22Rv1 (cell line): ENCODE measurements at regions not wholly inside any gene's neighbourhood (a gene's known extent, or its start where the extent isn't known, plus 50 kb on each side); places are given as distances from the start of the nearest gene placed in this dataset.

Source experiments
- H3K27ac ChIP-seq: fragments of 450-650 bp; 2 replicates; pipeline ENCODE4 v1.5.1; 2017
- CTCF ChIP-seq: fragments of 450-650 bp; IDR thresholded peaks from 2 replicates; pipeline ENCODE4 v1.5.1; 2017; ENCODE audit warnings: mild to moderate bottlenecking
- ZFX ChIP-seq: fragments of 450-650 bp; IDR thresholded peaks from 2 replicates; pipeline ENCODE4 v1.6.1; 2017; ENCODE audit warnings: antibody characterized with exemption, borderline replicate concordance

- no peak for TF ChIP-seq ZFX
- no peak for TF ChIP-seq CTCF
- no peak overlapping the region for H3K27ac ChIP-seq
These were observed 577.5 kb upstream of the SORCS1 start for GRCh38 chr10:107741971-107742370.

- TF ChIP-seq ZFX (no peak), CTCF (no peak)
- no peak overlapping the region for H3K27ac ChIP-seq
These were observed 576.6 kb upstream of the SORCS1 start for GRCh38 chr10:107740962-107741690.

GRCh38 chr10:107739951-107740350 lies 575.4 kb upstream of the SORCS1 start:
- no peak for TF ChIP-seq CTCF
- TF ChIP-seq ZFX = no peak
- H3K27ac ChIP-seq = no peak overlapping the region

GRCh38 chr10:107733328-107734130 lies 569.0 kb upstream of the SORCS1 start:
- H3K27ac ChIP-seq = no peak overlapping the region
- TF ChIP-seq CTCF = no peak
- TF ChIP-seq ZFX = no peak

- TF ChIP-seq CTCF = no peak
- no peak for TF ChIP-seq ZFX
These were observed 567.5 kb upstream of the SORCS1 start for GRCh38 chr10:107732045-107732444.

GRCh38 chr10:107728807-107729206 lies 564.3 kb upstream of the SORCS1 start:
- TF ChIP-seq ZFX (no peak), CTCF (no peak)
- H3K27ac ChIP-seq = no peak overlapping the region

More at GRCh38 chr10:107732045-107732444, 567.5 kb upstream of the SORCS1 start:
- H3K27ac ChIP-seq = no peak overlapping the region

- no peak overlapping the region for H3K27ac ChIP-seq
- TF ChIP-seq ZFX = no peak
- no peak for TF ChIP-seq CTCF
These were observed 563.3 kb upstream of the SORCS1 start for GRCh38 chr10:107727767-107728317.
